Thyroid gland (tissue), 4 donors: ENCODE measurements at regions not wholly inside any gene's neighbourhood (a gene's known extent, or its start where the extent isn't known, plus 50 kb on each side); places are given as distances from the start of the nearest gene placed in this dataset.

ENCODE experiments used
- POLR2A ChIP-seq, 2 donors: fragments of 450-650 bp; IDR thresholded peaks; one replicate each; pipeline ENCODE4 v1.6.1; 2017; ENCODE audit warnings: antibody characterized with exemption in 2 of 2, mild to moderate bottlenecking in 2 of 2, moderate library complexity in 1 of 2
- TF ChIP-seq, protein P1 (sequence below), 6 experiments: fragments of 200-600 bp in 3 of 6; fragments of 450-650 bp in 3 of 6; sonication (generic) in 3 of 6; IDR thresholded peaks; one replicate each; pipeline ENCODE4 v1.5.1; 2016 to 2019; ENCODE audit warnings: antibody characterized with exemption in 6 of 6, mild to moderate bottlenecking in 2 of 6, inconsistent platforms in 1 of 6, moderate library complexity in 1 of 6

DNA sequence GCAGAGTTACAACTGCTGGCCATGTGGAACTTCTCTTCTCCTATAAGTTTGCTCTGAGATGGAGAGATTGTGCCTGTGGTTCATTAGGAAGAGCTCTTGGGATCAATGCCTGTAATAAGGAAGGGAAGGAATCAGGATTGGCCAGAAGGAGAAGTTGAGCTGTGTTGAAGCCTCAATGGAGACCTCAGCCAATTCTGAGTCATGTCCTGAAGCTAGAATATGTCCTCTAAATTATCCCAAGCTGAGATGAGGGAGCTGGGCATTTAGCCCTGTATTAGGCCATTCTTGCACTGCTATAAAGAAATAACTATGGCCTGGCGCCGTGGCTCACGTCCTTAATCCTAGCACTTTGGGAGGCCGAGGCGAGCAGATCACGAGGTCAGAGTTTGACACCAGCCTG, 85.4 kb upstream of the DHX15 start:
- TF ChIP-seq, protein P1, sequence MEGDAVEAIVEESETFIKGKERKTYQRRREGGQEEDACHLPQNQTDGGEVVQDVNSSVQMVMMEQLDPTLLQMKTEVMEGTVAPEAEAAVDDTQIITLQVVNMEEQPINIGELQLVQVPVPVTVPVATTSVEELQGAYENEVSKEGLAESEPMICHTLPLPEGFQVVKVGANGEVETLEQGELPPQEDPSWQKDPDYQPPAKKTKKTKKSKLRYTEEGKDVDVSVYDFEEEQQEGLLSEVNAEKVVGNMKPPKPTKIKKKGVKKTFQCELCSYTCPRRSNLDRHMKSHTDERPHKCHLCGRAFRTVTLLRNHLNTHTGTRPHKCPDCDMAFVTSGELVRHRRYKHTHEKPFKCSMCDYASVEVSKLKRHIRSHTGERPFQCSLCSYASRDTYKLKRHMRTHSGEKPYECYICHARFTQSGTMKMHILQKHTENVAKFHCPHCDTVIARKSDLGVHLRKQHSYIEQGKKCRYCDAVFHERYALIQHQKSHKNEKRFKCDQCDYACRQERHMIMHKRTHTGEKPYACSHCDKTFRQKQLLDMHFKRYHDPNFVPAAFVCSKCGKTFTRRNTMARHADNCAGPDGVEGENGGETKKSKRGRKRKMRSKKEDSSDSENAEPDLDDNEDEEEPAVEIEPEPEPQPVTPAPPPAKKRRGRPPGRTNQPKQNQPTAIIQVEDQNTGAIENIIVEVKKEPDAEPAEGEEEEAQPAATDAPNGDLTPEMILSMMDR (IDR thresholded peaks at IDR 0.05) = no peak
- TF ChIP-seq POLR2A (IDR thresholded peaks at IDR 0.05) = no peak
